ENCODE measurements at regions not wholly inside any gene's neighbourhood (a gene's known extent, or its start where the extent isn't known, plus 50 kb on each side); places are given as distances from the start of the nearest gene placed in this dataset.

DNA sequence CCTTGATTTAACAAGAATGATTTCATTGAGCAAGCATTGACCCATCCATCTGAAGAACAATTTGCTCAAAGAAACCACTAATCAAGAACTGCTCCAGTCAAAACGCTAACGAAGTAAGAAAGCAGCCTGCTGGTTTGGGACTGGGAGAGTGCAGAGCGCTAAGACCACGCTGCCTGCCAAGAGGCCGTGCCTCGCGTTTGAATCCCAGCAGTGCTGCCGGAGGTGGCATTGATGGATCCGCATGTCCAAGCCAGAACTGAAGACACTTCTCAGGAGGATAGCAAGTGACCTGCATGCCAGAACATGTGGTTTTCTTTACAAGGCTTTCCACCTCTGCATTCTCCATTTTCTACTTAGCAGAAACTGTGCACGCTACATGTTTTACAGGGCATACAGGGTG lies 105.2 kb upstream of the FOXC1 start:
- no peak overlapping the region for H3K4me3 ChIP-seq (ENCODE audit: insufficient read depth, low read depth, low read length)
- no peaks in the 10 kb centered on the region for H3K79me1 ChIP-seq (ENCODE audit: low read depth in 1 of 2, low read length in 2 of 2)
- H3K4me1 ChIP-seq (ENCODE audit: control insufficient read depth, insufficient read depth, low read length), result no peaks in the 10 kb centered on the region
- H2AK9ac ChIP-seq (replicated peaks; ENCODE audit: low read depth, low read length, poor library complexity), result no peak overlapping the region
- H3K36me3 ChIP-seq (ENCODE audit: control insufficient read depth, insufficient read depth, low read length), result no peaks in the 10 kb centered on the region
- dilution Hi-C loops (cut with HindIII; ENCODE audit: low sequenced_read_pairs, unreplicated experiment) (no loop called here), intact Hi-C loops (cut with micrococcal nuclease) (no loop called here), in situ Hi-C loops (cut with MboI; ENCODE audit: low sequenced_read_pairs) (no loop called here)
- no peak overlapping the region for H4K91ac ChIP-seq (ENCODE audit: insufficient read depth, low read depth, low read length)
- DNase-seq (no peak), ATAC-seq (ENCODE audit: low read depth) (no peak)
- H3K4me2 ChIP-seq (ENCODE audit: low read depth, low read length), result no peak overlapping the region
- H2BK20ac ChIP-seq (ENCODE audit: low read depth, low read length), result no peak overlapping the region
- H2AK5ac ChIP-seq (ENCODE audit: low read depth, low read length), result no peak overlapping the region
- H3K9me3 ChIP-seq (ENCODE audit: control insufficient read depth, insufficient read depth, low read length), result no peaks in the 10 kb centered on the region
- ChIA-PET POLR2A (ENCODE audit: unreplicated experiment) (no interaction called here), CTCF (no interaction called here)
- H2BK15ac ChIP-seq (ENCODE audit: low read depth, low read length), result no peak overlapping the region
- H3K23ac ChIP-seq (ENCODE audit: low read depth, low read length), result no peak overlapping the region
- no peak overlapping the region for H2BK5ac ChIP-seq (ENCODE audit: low read depth, low read length, poor library complexity, severe bottlenecking)
- TF ChIP-seq, protein P1, sequence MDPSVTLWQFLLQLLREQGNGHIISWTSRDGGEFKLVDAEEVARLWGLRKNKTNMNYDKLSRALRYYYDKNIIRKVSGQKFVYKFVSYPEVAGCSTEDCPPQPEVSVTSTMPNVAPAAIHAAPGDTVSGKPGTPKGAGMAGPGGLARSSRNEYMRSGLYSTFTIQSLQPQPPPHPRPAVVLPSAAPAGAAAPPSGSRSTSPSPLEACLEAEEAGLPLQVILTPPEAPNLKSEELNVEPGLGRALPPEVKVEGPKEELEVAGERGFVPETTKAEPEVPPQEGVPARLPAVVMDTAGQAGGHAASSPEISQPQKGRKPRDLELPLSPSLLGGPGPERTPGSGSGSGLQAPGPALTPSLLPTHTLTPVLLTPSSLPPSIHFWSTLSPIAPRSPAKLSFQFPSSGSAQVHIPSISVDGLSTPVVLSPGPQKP (IDR thresholded peaks at IDR 0.05; ENCODE audit: borderline replicate concordance, low read depth, low read length), result no peak
- TF ChIP-seq, protein P2, sequence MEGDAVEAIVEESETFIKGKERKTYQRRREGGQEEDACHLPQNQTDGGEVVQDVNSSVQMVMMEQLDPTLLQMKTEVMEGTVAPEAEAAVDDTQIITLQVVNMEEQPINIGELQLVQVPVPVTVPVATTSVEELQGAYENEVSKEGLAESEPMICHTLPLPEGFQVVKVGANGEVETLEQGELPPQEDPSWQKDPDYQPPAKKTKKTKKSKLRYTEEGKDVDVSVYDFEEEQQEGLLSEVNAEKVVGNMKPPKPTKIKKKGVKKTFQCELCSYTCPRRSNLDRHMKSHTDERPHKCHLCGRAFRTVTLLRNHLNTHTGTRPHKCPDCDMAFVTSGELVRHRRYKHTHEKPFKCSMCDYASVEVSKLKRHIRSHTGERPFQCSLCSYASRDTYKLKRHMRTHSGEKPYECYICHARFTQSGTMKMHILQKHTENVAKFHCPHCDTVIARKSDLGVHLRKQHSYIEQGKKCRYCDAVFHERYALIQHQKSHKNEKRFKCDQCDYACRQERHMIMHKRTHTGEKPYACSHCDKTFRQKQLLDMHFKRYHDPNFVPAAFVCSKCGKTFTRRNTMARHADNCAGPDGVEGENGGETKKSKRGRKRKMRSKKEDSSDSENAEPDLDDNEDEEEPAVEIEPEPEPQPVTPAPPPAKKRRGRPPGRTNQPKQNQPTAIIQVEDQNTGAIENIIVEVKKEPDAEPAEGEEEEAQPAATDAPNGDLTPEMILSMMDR (conservative IDR thresholded peaks at IDR 0.05; ENCODE audit: low read depth, low read length), result no peak
- TF ChIP-seq MAZ (IDR thresholded peaks at IDR 0.05; ENCODE audit: borderline replicate concordance, low read depth, low read length), result no peak
- no peak overlapping the region for H3K9ac ChIP-seq (ENCODE audit: low read depth, low read length)
- H3K4ac ChIP-seq (ENCODE audit: low read depth, low read length), result no peak overlapping the region
- H3K18ac ChIP-seq (ENCODE audit: low read depth, low read length), result no peak overlapping the region
- H4K8ac ChIP-seq (ENCODE audit: low read depth in 2 of 2, low read length in 2 of 2), result no peak overlapping the region
- no peaks in the 10 kb centered on the region for H4K20me1 ChIP-seq (ENCODE audit: insufficient read depth, low read length)
- no peaks in the 10 kb centered on the region for H3K9me1 ChIP-seq (ENCODE audit: insufficient read depth, low read length)
- no peak overlapping the region for H2BK120ac ChIP-seq (ENCODE audit: low read depth, low read length)
- H2AFZ ChIP-seq (replicated peaks; ENCODE audit: low read length, poor library complexity), result no peak overlapping the region
- no TSS peak for BruUV-seq (replicated peaks)
- H4K5ac ChIP-seq (ENCODE audit: low read depth, low read length), result no peak overlapping the region
- peaks cover 24% of the 10 kb centered on the region for H3K27me3 ChIP-seq (ENCODE audit: control insufficient read depth, insufficient read depth, low read length)
- no peak overlapping the region for H3K56ac ChIP-seq (ENCODE audit: extremely low read depth, insufficient read depth, low read length)
- 17% methylated on average over 8 of the region's 10 CpGs; no CpG with 5 or more reads in 1 of the 2 experiments for WGBS, 2 experiments (ENCODE audit: extremely low coverage in 2 of 2, insufficient read length in 1 of 2)
- no peak overlapping the region for H3K14ac ChIP-seq (replicated peaks; ENCODE audit: low read depth, low read length)
- no peak overlapping the region for H3K27ac ChIP-seq (ENCODE audit: insufficient read depth, low read length)

Data from IMR-90 (cell line).